ENCODE measurements at regions not wholly inside any gene's neighbourhood (a gene's known extent, or its start where the extent isn't known, plus 50 kb on each side); places are given as distances from the start of the nearest gene placed in this dataset.
"Not testable (repeated sequence)": the region's sequence is repeated elsewhere in the genome, so short reads cannot be mapped to it uniquely, and the experiment has no call there.

DNA sequence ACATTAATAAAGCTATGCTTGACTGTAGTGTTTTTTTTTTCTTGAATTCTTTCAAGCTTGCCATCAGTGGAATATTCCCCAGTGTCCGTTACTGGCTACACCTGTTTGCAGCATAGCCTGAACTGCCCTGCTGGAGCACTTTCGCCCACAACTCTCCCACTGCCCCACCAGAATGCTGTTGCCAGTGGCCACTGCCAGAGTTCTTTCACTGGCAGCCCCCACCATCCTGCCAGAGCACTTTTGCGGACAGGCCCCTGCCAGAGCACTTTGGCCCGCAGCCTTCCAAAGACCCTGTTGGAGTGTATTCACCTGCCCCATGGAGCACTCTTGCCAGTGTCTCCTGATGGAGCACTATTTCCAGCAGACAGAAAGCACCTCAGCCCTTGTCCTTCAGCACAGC lies 452.3 kb upstream of the GRID2 start:
- TF ChIP-seq, protein P1, sequence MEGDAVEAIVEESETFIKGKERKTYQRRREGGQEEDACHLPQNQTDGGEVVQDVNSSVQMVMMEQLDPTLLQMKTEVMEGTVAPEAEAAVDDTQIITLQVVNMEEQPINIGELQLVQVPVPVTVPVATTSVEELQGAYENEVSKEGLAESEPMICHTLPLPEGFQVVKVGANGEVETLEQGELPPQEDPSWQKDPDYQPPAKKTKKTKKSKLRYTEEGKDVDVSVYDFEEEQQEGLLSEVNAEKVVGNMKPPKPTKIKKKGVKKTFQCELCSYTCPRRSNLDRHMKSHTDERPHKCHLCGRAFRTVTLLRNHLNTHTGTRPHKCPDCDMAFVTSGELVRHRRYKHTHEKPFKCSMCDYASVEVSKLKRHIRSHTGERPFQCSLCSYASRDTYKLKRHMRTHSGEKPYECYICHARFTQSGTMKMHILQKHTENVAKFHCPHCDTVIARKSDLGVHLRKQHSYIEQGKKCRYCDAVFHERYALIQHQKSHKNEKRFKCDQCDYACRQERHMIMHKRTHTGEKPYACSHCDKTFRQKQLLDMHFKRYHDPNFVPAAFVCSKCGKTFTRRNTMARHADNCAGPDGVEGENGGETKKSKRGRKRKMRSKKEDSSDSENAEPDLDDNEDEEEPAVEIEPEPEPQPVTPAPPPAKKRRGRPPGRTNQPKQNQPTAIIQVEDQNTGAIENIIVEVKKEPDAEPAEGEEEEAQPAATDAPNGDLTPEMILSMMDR (conservative IDR thresholded peaks at IDR 0.05; ENCODE audit: control insufficient read depth, insufficient read depth, low read depth, low read length), result no peak
- no peak overlapping the region for H3K4me3 ChIP-seq (ENCODE audit: control insufficient read depth, low read depth, low read length)

DNA sequence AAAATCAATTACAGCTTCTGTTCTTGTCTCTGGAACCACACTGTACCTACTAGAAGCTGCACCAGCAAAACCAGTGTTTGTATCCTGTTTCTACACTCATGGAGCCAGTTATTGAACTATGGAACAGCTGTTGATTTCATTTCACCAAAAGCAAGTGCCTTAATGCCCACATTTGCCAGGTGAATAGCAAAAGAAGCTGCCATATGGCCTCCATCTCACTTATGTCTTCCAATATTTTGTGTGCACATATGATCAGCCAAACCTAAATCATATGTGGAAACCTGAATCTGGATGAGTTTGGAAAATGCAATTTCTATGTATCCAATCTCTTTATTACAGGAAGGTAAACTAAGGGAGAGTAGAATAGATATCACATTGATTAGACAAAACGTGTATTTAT lies 415.8 kb upstream of the GRID2 start:
- H3K4me3 ChIP-seq (ENCODE audit: control insufficient read depth, low read depth, low read length), result no peak overlapping the region
- DNase-seq (ENCODE audit: low read depth), result no peak
- TF ChIP-seq, protein P1 (conservative IDR thresholded peaks at IDR 0.05; ENCODE audit: control insufficient read depth, insufficient read depth, low read depth, low read length), result no peak

More for the DNA sequence above, 452.3 kb upstream of the GRID2 start:
- DNase-seq (ENCODE audit: low read depth), result no peak

DNA sequence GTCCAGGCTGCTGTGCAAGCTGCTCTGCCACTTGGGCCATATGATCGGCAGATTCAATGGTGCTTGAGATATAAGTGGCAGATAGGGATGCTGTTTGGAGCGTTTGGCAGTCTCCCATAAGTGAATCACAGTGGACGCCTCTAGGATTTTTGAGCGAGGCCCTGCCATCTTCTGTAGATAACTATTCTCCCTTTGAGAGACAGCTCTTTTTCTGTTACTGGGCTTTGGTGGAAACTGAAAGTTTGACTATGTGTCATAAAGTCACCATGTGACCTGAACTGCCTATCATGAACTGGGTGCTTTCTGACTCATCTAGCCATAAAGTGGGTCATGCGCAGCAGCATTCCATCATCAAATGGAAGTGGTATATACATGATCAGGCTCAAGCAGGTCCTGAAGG lies 412.5 kb upstream of the GRID2 start:
- DNase-seq (ENCODE audit: low read depth), result not testable (repeated sequence)

DNA sequence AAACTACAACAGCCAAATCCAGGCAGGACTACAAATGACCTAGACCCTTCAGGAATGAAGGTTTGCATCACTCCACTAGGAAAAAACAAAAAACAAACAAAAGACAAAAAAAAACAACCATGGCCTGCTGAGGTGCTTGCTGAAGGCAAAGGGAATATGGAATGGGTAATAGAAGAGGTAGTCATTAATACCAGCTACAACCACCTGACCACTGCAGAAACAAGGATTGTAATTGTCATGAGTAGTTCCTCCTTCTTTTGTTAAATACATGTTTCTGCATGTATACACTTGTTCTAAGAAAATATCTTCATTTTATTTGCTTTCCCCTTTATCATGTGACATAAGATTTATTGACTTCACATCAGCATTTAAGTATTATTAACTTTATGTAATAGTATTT lies 409.8 kb upstream of the GRID2 start:
- no peak overlapping the region for H3K4me3 ChIP-seq (ENCODE audit: control insufficient read depth, low read depth, low read length)
- TF ChIP-seq, protein P1 (conservative IDR thresholded peaks at IDR 0.05; ENCODE audit: control insufficient read depth, insufficient read depth, low read depth, low read length), result no peak
- no peak for DNase-seq (ENCODE audit: low read depth)

More for the DNA sequence above, 412.5 kb upstream of the GRID2 start:
- not testable (repeated sequence) for H3K4me3 ChIP-seq (ENCODE audit: control insufficient read depth, low read depth, low read length)

DNA sequence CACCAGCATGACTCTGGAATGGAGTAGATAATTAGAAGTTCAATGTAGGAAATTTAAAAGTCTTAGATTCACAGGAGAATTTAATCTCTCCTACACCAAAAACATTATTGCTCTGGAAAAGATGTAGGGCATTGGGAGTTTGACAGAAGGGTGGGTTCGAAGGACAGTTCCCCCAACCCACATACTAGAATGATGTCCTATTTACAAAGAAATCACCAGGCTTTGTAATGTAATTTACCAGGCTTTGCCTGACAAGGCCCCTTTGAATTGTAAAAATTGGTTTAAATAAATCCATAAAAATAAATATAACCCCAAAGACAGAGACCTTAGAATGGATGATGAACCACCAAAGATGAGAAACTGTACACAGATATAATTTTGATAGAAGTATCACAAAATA lies 399.2 kb upstream of the GRID2 start:
- H3K4me3 ChIP-seq (ENCODE audit: control insufficient read depth, low read depth, low read length), result no peak overlapping the region
- TF ChIP-seq, protein P1 (conservative IDR thresholded peaks at IDR 0.05; ENCODE audit: control insufficient read depth, insufficient read depth, low read depth, low read length), result no peak
- no peak for DNase-seq (ENCODE audit: low read depth)

DNA sequence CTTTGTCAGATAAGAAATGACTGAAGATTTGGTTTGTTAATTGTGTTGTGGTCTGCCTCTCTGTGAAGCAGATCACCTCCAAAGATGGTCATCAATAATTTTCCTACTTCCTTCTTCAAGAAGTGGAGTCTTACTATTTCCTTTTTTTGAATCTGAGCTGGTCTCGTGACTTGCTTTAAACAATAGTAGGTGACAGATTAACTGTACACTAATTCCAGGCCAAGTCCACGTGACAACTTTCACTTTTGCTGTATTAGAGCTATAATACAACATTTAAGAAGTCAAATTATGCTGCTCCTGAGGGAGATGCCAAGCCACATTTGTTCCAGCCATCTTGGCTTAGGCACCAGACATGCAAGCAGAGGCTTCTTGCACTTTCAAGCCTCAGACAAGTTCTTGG lies 393.8 kb upstream of the GRID2 start:
- no peak for DNase-seq (ENCODE audit: low read depth)
- TF ChIP-seq, protein P1 (conservative IDR thresholded peaks at IDR 0.05; ENCODE audit: control insufficient read depth, insufficient read depth, low read depth, low read length), result no peak
- no peak overlapping the region for H3K4me3 ChIP-seq (ENCODE audit: control insufficient read depth, low read depth, low read length)

DNA sequence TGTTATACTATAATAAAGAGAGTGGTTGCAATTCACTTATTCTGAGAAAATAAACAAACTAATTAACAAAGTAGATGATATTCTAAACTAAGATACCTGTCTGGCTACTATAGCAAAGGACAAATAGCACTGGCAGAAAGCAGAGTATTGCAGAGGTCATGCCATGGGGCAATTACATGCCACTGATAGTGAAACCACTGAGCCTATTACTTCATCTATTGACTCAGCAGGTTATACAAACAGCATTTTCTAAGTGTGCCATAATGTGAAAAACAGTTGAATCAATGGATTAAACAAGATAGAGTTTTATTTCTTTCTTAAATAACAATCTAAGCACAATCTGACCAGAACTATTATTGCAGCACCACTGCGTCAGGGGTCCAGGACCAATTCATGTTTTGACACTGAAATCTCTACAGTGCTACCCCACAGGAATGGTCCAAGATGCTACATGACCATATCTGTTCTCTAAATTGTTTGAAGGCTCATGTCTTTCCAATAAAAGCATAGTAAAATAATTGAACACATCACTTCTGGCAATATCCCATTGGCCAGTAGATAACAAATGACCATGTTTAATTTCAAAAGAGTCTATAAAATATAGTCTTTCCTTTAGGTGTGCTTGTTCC lies 389.5 kb upstream of the GRID2 start:
- no peak overlapping the region for H3K4me3 ChIP-seq (ENCODE audit: control insufficient read depth, low read depth, low read length)
- TF ChIP-seq, protein P1 (conservative IDR thresholded peaks at IDR 0.05; ENCODE audit: control insufficient read depth, insufficient read depth, low read depth, low read length), result no peak
- DNase-seq (ENCODE audit: low read depth), result no peak
